ENCODE measurements at regions not wholly inside any gene's neighbourhood (a gene's known extent, or its start where the extent isn't known, plus 50 kb on each side); places are given as distances from the start of the nearest gene placed in this dataset.

DNA sequence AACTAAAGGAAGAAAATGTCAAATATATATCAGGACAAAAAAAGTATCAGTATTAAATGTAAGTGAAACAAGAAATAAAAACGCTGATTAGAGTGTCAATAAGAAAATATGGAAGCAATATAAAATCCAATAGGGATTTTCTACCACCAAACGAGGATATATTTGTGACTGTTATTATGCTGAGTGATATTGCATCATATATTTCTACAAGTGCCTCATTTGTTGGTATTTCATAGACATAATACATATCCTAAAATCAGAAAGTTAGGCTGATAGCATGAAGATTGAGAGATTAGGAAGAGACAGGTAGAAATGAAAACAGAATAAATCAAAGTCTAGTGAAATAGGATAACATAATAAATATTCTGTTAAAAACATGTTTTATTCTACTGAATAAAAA lies 429.2 kb upstream of the IRAK1BP1 start:
- WGBS (ENCODE audit: low lambda C conversion rate) = 0% methylated on average over 2 of the region's 2 CpGs
- ATAC-seq = no peak
- H3K79me2 ChIP-seq (ENCODE audit: insufficient read depth, low read length) = no peaks in the 10 kb centered on the region
- POLR2A ChIA-PET = no interaction called here
- no peaks in the 10 kb centered on the region for H3K27me3 ChIP-seq (ENCODE audit: control insufficient read depth in 1 of 2, insufficient read depth in 2 of 2, low read length in 2 of 2)
- no peak for TF ChIP-seq ZNF382 (CRISPR knock-in tag; IDR thresholded peaks at IDR 0.05; ENCODE audit: borderline replicate concordance)
- TF ChIP-seq ZNF564 (CRISPR knock-in tag; IDR thresholded peaks at IDR 0.05) = no peak
- TF ChIP-seq, protein P1, sequence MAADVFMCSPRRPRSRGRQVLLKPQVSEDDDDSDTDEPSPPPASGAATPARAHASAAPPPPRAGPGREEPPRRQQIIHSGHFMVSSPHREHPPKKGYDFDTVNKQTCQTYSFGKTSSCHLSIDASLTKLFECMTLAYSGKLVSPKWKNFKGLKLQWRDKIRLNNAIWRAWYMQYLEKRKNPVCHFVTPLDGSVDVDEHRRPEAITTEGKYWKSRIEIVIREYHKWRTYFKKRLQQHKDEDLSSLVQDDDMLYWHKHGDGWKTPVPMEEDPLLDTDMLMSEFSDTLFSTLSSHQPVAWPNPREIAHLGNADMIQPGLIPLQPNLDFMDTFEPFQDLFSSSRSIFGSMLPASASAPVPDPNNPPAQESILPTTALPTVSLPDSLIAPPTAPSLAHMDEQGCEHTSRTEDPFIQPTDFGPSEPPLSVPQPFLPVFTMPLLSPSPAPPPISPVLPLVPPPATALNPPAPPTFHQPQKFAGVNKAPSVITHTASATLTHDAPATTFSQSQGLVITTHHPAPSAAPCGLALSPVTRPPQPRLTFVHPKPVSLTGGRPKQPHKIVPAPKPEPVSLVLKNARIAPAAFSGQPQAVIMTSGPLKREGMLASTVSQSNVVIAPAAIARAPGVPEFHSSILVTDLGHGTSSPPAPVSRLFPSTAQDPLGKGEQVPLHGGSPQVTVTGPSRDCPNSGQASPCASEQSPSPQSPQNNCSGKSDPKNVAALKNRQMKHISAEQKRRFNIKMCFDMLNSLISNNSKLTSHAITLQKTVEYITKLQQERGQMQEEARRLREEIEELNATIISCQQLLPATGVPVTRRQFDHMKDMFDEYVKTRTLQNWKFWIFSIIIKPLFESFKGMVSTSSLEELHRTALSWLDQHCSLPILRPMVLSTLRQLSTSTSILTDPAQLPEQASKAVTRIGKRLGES (CRISPR knock-in tag; IDR thresholded peaks at IDR 0.05; ENCODE audit: borderline replicate concordance) = no peak
- no peak for TF ChIP-seq ZMAT3 (CRISPR knock-in tag; conservative IDR thresholded peaks at IDR 0.05)
- TF ChIP-seq ATF7 (IDR thresholded peaks at IDR 0.05) = peak; percentile 40; the same call in 1 of the 2 replicates
- TF ChIP-seq ATF7 (CRISPR knock-in tag; IDR thresholded peaks at IDR 0.05) = no peak
- TF ChIP-seq, protein P2, sequence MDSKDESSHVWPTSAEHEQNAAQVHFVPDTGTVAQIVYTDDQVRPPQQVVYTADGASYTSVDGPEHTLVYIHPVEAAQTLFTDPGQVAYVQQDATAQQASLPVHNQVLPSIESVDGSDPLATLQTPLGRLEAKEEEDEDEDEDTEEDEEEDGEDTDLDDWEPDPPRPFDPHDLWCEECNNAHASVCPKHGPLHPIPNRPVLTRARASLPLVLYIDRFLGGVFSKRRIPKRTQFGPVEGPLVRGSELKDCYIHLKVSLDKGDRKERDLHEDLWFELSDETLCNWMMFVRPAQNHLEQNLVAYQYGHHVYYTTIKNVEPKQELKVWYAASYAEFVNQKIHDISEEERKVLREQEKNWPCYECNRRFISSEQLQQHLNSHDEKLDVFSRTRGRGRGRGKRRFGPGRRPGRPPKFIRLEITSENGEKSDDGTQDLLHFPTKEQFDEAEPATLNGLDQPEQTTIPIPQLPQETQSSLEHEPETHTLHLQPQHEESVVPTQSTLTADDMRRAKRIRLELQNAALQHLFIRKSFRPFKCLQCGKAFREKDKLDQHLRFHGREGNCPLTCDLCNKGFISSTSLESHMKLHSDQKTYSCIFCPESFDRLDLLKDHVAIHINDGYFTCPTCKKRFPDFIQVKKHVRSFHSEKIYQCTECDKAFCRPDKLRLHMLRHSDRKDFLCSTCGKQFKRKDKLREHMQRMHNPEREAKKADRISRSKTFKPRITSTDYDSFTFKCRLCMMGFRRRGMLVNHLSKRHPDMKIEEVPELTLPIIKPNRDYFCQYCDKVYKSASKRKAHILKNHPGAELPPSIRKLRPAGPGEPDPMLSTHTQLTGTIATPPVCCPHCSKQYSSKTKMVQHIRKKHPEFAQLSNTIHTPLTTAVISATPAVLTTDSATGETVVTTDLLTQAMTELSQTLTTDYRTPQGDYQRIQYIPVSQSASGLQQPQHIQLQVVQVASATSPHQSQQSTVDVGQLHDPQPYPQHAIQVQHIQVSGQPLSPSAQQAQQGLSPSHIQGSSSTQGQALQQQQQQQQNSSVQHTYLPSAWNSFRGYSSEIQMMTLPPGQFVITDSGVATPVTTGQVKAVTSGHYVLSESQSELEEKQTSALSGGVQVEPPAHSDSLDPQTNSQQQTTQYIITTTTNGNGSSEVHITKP (CRISPR knock-in tag; IDR thresholded peaks at IDR 0.05; ENCODE audit: low read depth) = no peak
- TF ChIP-seq ZNF7 (CRISPR knock-in tag; IDR thresholded peaks at IDR 0.05) = no peak
- TF ChIP-seq CEBPB (IDR thresholded peaks at IDR 0.05; ENCODE audit: borderline replicate concordance, low read depth, low read length) = peak; percentile 33; the same call in 1 of the 2 replicates
- no peak for TF ChIP-seq DNMT1 (CRISPR knock-in tag; IDR thresholded peaks at IDR 0.05)
- no peak for TF ChIP-seq ZNF383 (CRISPR knock-in tag; IDR thresholded peaks at IDR 0.05; ENCODE audit: borderline replicate concordance)
- TF ChIP-seq KLF15 (CRISPR knock-in tag; IDR thresholded peaks at IDR 0.05; ENCODE audit: borderline replicate concordance) = no peak
- no peak for TF ChIP-seq LBX2 (CRISPR knock-in tag; IDR thresholded peaks at IDR 0.05; ENCODE audit: borderline replicate concordance)
- intact Hi-C loops (cut with micrococcal nuclease; ENCODE audit: unreplicated experiment) = loop anchor here (5.0 kb wide), 1 partner anchor 374 kb away; no protein-coding TSS in a partner anchor
- H2AFZ ChIP-seq (ENCODE audit: low read length) = no peak overlapping the region
- no TSS peak for BruUV-seq (replicated peaks)
- in situ Hi-C loops (cut with HindIII; ENCODE audit: extremely low pct_ligation_motif_present, low pct_unique_long_range_greater_than_20kb) = no loop called here
- no peaks in the 10 kb centered on the region for H3K36me3 ChIP-seq (replicated peaks in 1 of 2; ENCODE audit: control insufficient read depth in 1 of 2, insufficient read depth in 2 of 2, low read length in 2 of 2)
- no peaks in the 10 kb centered on the region; the same call in 1 of the 2 replicates for H3K9me3 ChIP-seq (ENCODE audit: low read length)
- no peak overlapping the region for H3K9ac ChIP-seq (ENCODE audit: insufficient read depth, low read depth, low read length)
- no peak overlapping the region for H3K4me2 ChIP-seq (ENCODE audit: low read depth, low read length)
- H4K20me1 ChIP-seq (ENCODE audit: insufficient read depth, low read length) = no peaks in the 10 kb centered on the region
- H3K4me1 ChIP-seq (ENCODE audit: insufficient read depth, low read length) = no peaks in the 10 kb centered on the region
- no peak for FAIRE-seq
- DNase-seq (ENCODE audit: low spot score) = no peak
- no peak overlapping the region for H3K27ac ChIP-seq (ENCODE audit: extremely low read length, insufficient read depth, low read length)
- no peak overlapping the region for H3K4me3 ChIP-seq (replicated peaks in 1 of 3; ENCODE audit: insufficient read depth in 1 of 3, low read depth in 2 of 3, low read length in 3 of 3)
- CTCF ChIA-PET (ENCODE audit: low intra/inter-chr PET ratio, low total read pairs) = no interaction called here
